SU-DHL-6 (cell line): ENCODE measurements at regions not wholly inside any gene's neighbourhood (a gene's known extent, or its start where the extent isn't known, plus 50 kb on each side); places are given as distances from the start of the nearest gene placed in this dataset.

Source experiments
- H2AFZ ChIP-seq: fragments of 200-600 bp; sonication (generic); 2 replicates; pipeline ENCODE4 v1.6.1; 2014; ENCODE audit warnings: low read depth, mild to moderate bottlenecking, moderate library complexity, mixed read lengths, antibody characterized with exemption, low read length; ENCODE audit not compliant: severe bottlenecking
- H3F3A ChIP-seq: fragments of 200-600 bp; shearing (Covaris generic); 2 replicates; pipeline ENCODE4 v1.6.0; 2016; ENCODE audit warnings: antibody characterized with exemption, mild to moderate bottlenecking; ENCODE audit not compliant: insufficient read depth
- H3K27ac ChIP-seq: fragments of 200-600 bp; sonication (generic); 2 replicates; pipeline ENCODE4 v1.5.1; 2016; ENCODE audit warnings: low read depth, mild to moderate bottlenecking, low read length, moderate library complexity, mixed read lengths
- H3K27me3 ChIP-seq: fragments of 200-600 bp; sonication (generic), shearing (Covaris generic); 2 replicates; pipeline ENCODE4 v1.6.0; 2014; ENCODE audit warnings: mild to moderate bottlenecking, low read length
- H3K36me3 ChIP-seq: fragments of 200-600 bp; sonication (generic); 2 replicates; pipeline ENCODE4 v1.6.1; 2014; ENCODE audit warnings: mild to moderate bottlenecking, low read length, mixed read lengths
- H3K4me2 ChIP-seq: fragments of 300-600, 200-600 bp; shearing (Covaris generic), sonication (generic); 2 replicates; pipeline ENCODE4 v1.6.0; 2014; ENCODE audit warnings: low read length, low read depth, mild to moderate bottlenecking; ENCODE audit not compliant: poor library complexity, severe bottlenecking
- H3K4me3 ChIP-seq: fragments of 200-600 bp; sonication (generic); 2 replicates; pipeline ENCODE4 v1.5.1; 2014; ENCODE audit warnings: antibody characterized with exemption, low read length, mild to moderate bottlenecking, mixed read lengths; ENCODE audit not compliant: insufficient read depth, poor library complexity, severe bottlenecking
- H3K79me2 ChIP-seq: fragments of 200-600 bp; sonication (generic); 2 replicates; pipeline ENCODE4 v1.6.1; 2014; ENCODE audit warnings: mild to moderate bottlenecking, low read length, moderate library complexity; ENCODE audit not compliant: insufficient read depth
- H3K9ac ChIP-seq: fragments of 200-600 bp; sonication (generic); 2 replicates; pipeline ENCODE4 v1.7.0; 2014; ENCODE audit warnings: mild to moderate bottlenecking, low read length
- H3K9me2 ChIP-seq: fragments of 200-600 bp; sonication (generic); replicated peaks from 2 replicates; pipeline ENCODE4 v1.6.1; 2014; ENCODE audit warnings: low read length; ENCODE audit not compliant: insufficient read depth
- H3K9me3 ChIP-seq: fragments of 200-600 bp; sonication (generic); 2 replicates; pipeline ENCODE4 v1.6.1; 2014; ENCODE audit warnings: low read length, mixed read lengths; ENCODE audit not compliant: insufficient read depth
- H4K20me1 ChIP-seq: fragments of 200-600 bp; sonication (generic); 2 replicates; pipeline ENCODE4 v1.6.1; 2014; ENCODE audit warnings: low read depth, mild to moderate bottlenecking, antibody characterized with exemption, low read length, moderate library complexity, mixed read lengths
- EZH2phosphoT487 ChIP-seq: fragments of 200-600 bp; sonication (generic), shearing (Covaris generic); conservative IDR thresholded peaks from 2 replicates; pipeline ENCODE4 v1.6.1; 2018; ENCODE audit warnings: mild to moderate bottlenecking, antibody characterized with exemption, low read length, moderate library complexity, mixed read lengths
- TF ChIP-seq, protein P1 (sequence below): fragments of 200-600 bp; sonication (generic); IDR thresholded peaks from one replicate; pipeline ENCODE4 v1.5.1; 2017; ENCODE audit warnings: antibody characterized with exemption, mild to moderate bottlenecking, low read length, moderate library complexity; ENCODE audit not compliant: insufficient read depth, poor library complexity, severe bottlenecking

- Histone ChIP-seq H3K9ac (no peak overlapping the region), H3K9me2 (no peaks in the 10 kb centered on the region), H3K9me3 (no peaks in the 10 kb centered on the region), H4K20me1 (no peaks in the 10 kb centered on the region), H3K4me2 (no peak overlapping the region), H3K79me2 (no peaks in the 10 kb centered on the region), H3F3A (no peaks in the 10 kb centered on the region), H3K27ac (no peak overlapping the region), H3K4me3 (no peak overlapping the region), H3K27me3 (no peaks in the 10 kb centered on the region), H3K36me3 (no peaks in the 10 kb centered on the region), H2AFZ (no peak overlapping the region)
- TF ChIP-seq, protein P1, sequence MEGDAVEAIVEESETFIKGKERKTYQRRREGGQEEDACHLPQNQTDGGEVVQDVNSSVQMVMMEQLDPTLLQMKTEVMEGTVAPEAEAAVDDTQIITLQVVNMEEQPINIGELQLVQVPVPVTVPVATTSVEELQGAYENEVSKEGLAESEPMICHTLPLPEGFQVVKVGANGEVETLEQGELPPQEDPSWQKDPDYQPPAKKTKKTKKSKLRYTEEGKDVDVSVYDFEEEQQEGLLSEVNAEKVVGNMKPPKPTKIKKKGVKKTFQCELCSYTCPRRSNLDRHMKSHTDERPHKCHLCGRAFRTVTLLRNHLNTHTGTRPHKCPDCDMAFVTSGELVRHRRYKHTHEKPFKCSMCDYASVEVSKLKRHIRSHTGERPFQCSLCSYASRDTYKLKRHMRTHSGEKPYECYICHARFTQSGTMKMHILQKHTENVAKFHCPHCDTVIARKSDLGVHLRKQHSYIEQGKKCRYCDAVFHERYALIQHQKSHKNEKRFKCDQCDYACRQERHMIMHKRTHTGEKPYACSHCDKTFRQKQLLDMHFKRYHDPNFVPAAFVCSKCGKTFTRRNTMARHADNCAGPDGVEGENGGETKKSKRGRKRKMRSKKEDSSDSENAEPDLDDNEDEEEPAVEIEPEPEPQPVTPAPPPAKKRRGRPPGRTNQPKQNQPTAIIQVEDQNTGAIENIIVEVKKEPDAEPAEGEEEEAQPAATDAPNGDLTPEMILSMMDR, result no peak
These were observed 344.9 kb upstream of the MANEA start for GRCh38 chr6:95232446-95232845.

DNA sequence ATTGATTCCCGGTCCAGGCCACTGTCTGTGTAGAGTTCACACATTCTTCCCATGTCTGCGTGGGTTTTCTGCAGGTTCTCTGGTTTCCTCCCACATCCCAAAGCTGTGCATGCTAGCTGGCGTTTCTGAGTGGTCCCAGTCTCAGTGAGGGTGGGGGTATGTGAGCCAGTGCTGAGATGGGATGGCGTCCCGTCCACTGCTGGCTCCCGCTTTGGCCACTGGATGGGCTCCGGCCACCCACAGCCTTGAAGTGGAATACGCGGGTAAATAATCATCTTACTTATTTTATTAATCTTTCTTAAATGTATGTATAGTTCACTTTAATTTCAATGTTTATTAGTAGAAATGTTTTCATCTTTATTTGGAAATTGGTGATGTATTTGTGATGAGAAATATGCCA is 343.5 kb upstream of the MANEA start:
- Histone ChIP-seq H3K9me2 (no peaks in the 10 kb centered on the region), H3K36me3 (no peaks in the 10 kb centered on the region), H3K4me3 (no peak overlapping the region), H3K4me2 (no peak overlapping the region), H3K27me3 (no peaks in the 10 kb centered on the region), H3F3A (no peaks in the 10 kb centered on the region), H3K27ac (no peak overlapping the region), H3K79me2 (no peaks in the 10 kb centered on the region), H4K20me1 (no peaks in the 10 kb centered on the region), H3K9ac (no peak overlapping the region), H2AFZ (no peak overlapping the region), H3K9me3 (no peaks in the 10 kb centered on the region)
- TF ChIP-seq, protein P1, result no peak
- no peak for TF ChIP-seq EZH2phosphoT487

- H2AFZ ChIP-seq, result no peak overlapping the region
- H3K27me3 ChIP-seq, result no peaks in the 10 kb centered on the region
- no peak overlapping the region for H3K4me3 ChIP-seq
- no peak overlapping the region for H3K4me2 ChIP-seq
- no peak overlapping the region for H3K27ac ChIP-seq
- no peaks in the 10 kb centered on the region for H3K9me2 ChIP-seq
- H3K9me3 ChIP-seq, result no peaks in the 10 kb centered on the region
- no peaks in the 10 kb centered on the region for H3F3A ChIP-seq
- no peaks in the 10 kb centered on the region for H3K79me2 ChIP-seq
- TF ChIP-seq, protein P1, result no peak
- TF ChIP-seq EZH2phosphoT487, result no peak
- H3K9ac ChIP-seq, result no peak overlapping the region
- no peaks in the 10 kb centered on the region for H3K36me3 ChIP-seq
- H4K20me1 ChIP-seq, result no peaks in the 10 kb centered on the region
These were observed 336.8 kb upstream of the MANEA start for GRCh38 chr6:95240514-95240913.

GRCh38 chr6:95242560-95242959 is 334.8 kb upstream of the MANEA start:
- no peaks in the 10 kb centered on the region for H3F3A ChIP-seq
- H3K4me3 ChIP-seq, result no peak overlapping the region
- TF ChIP-seq, protein P1, result no peak
- no peak for TF ChIP-seq EZH2phosphoT487
- no peak overlapping the region for H3K27ac ChIP-seq
- H3K9me2 ChIP-seq, result no peaks in the 10 kb centered on the region
- H4K20me1 ChIP-seq, result no peaks in the 10 kb centered on the region
- no peak overlapping the region for H2AFZ ChIP-seq
- no peaks in the 10 kb centered on the region for H3K36me3 ChIP-seq
- no peak overlapping the region for H3K9ac ChIP-seq
- no peaks in the 10 kb centered on the region for H3K9me3 ChIP-seq
- H3K27me3 ChIP-seq, result no peaks in the 10 kb centered on the region
- H3K4me2 ChIP-seq, result no peak overlapping the region
- no peaks in the 10 kb centered on the region for H3K79me2 ChIP-seq
